ENCODE measurements at regions not wholly inside any gene's neighbourhood (a gene's known extent, or its start where the extent isn't known, plus 50 kb on each side); places are given as distances from the start of the nearest gene placed in this dataset.
"Not testable (repeated sequence)": the region's sequence is repeated elsewhere in the genome, so short reads cannot be mapped to it uniquely, and the experiment has no call there.

GRCh38 chr19:28736528-28736927 lies 476.4 kb downstream of the UQCRFS1 start:
- intact Hi-C loops (cut with DNase I), result loop anchor here (5.0 kb wide), 2 partner anchors 141 to 526 kb away; no protein-coding TSS in a partner anchor
- ATAC-seq, result no peak

DNA sequence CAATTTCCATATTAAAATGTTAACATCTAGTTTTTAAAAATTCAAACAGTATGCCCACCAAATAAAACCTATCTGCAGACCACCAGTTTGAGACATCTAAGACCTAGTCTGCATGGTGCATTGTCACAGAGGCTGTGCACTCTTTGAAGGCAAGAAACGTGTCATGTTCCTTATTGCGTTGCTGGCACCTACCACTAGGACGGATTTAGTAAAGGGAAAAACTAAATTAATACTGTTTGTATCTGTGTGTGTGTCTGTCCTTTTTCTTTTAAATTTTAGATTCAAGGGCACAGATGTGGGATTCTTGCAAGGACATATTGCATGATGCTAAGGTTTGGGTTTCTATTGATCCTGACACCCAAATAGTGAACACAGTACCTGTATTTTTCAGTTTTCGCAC lies 481.4 kb downstream of the UQCRFS1 start:
- ATAC-seq (no peak), DNase-seq (no peak)
- intact Hi-C loops (cut with DNase I), result no loop called here

More at GRCh38 chr19:28736528-28736927, 476.4 kb downstream of the UQCRFS1 start:
- DNase-seq, result no peak

GRCh38 chr19:28730791-28731512 lies 482.0 kb downstream of the UQCRFS1 start:
- intact Hi-C loops (cut with DNase I), result no loop called here
- ATAC-seq (no peak), DNase-seq (no peak)

GRCh38 chr19:28727480-28728159 lies 485.3 kb downstream of the UQCRFS1 start:
- ATAC-seq, result peak in 1 of 2 donors; percentile 65
- intact Hi-C loops (cut with DNase I), result no loop called here
- DNase-seq, result peak; percentile 26

- intact Hi-C loops (cut with DNase I), result no loop called here
- no peak for DNase-seq
- ATAC-seq, result no peak
Measured at GRCh38 chr19:28726533-28727479, 486.1 kb downstream of the UQCRFS1 start.

- intact Hi-C loops (cut with DNase I), result no loop called here
- ATAC-seq (no peak), DNase-seq (no peak)
Measured at GRCh38 chr19:28718909-28719308, 494.0 kb downstream of the UQCRFS1 start.

- DNase-seq (no peak), ATAC-seq (no peak)
- intact Hi-C loops (cut with DNase I), result no loop called here
Measured at GRCh38 chr19:28715157-28715556, 497.8 kb downstream of the UQCRFS1 start.

- ATAC-seq (no peak), DNase-seq (no peak)
- intact Hi-C loops (cut with DNase I), result loop anchor here (2.0 to 5.0 kb wide), 3 partner anchors 244 to 739 kb away; no protein-coding TSS in a partner anchor
Measured at GRCh38 chr19:28711411-28711810, 501.5 kb downstream of the UQCRFS1 start.

DNA sequence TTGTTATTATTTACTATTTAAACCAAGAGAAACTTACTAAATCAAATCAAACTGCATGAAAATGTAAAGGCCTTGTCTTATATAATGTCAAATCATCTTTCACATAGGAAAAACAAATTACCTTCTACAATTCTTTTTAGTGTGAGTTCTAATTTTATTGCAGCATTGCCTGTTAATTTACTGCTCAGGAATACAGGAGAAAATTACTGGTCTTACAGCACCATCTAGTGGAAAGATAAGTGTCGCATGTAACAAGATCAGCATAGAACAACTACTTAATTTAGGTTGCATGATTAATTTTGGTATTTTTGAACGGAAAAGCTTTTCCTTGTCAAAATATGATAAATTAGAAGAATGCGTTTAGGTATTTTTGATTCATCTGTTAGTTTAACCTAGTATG lies 502.7 kb downstream of the UQCRFS1 start:
- DNase-seq (no peak), ATAC-seq (no peak)
- intact Hi-C loops (cut with DNase I), result loop anchor here (2.0 to 5.0 kb wide), 3 partner anchors 243 to 738 kb away; no protein-coding TSS in a partner anchor

DNA sequence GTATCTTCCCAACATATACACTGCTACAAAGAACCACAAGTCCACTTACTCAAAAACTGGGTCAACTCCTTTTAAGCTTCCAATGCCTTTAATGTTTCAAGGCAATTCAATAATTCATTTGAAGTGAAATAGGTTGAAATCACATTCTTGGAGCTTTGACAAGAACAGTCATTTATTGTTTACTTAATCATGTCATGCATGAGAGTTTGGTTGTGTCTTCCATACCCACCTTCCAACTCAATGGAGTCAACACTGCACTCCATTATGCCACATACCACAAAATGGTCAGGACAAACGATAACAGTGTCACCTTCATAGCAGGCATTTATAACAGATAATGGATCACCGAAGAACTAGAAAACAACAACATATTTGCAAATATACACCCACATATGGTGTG lies 506.3 kb downstream of the UQCRFS1 start:
- ATAC-seq (no peak), DNase-seq (no peak)
- intact Hi-C loops (cut with DNase I), result no loop called here

GRCh38 chr19:28705008-28705407 lies 507.9 kb downstream of the UQCRFS1 start:
- intact Hi-C loops (cut with DNase I), result no loop called here
- DNase-seq (no peak), ATAC-seq (peak in 1 of 2 donors; percentile 56)

DNA sequence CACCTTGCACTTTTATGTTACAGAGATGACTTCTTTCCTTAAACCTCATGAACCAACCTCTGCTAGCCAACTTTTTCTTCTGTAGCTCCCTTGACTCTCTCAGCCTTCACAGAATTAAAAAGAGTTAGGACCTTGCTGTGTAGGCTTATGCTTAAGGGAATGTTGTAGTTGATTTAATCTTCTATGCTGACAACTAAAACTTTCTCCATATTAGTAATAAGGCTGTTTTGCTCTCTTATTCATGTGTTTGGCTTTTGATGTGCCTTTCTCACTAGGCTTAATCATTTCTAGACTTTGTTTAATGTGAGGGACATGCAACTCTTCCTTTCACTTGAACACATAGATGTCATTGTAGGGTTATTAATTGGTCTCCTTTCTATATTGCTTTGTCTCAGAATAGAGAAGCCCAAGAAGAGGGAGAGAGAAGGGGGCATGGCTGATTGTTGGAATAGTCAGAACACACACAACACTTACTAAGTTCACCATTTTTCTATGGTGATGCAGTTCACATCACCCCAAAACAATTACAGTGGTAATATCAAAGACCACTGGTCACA lies 509.5 kb downstream of the UQCRFS1 start:
- ATAC-seq (no peak), DNase-seq (no peak)
- intact Hi-C loops (cut with DNase I), result no loop called here

- intact Hi-C loops (cut with DNase I), result no loop called here
- no peak for ATAC-seq
- DNase-seq, result no peak
Measured at GRCh38 chr19:28701491-28701890, 511.5 kb downstream of the UQCRFS1 start.

- intact Hi-C loops (cut with DNase I), result no loop called here
- DNase-seq (no peak), ATAC-seq (no peak)
Measured at GRCh38 chr19:28700176-28700575, 512.8 kb downstream of the UQCRFS1 start.

GRCh38 chr19:28697308-28697707 lies 515.6 kb downstream of the UQCRFS1 start:
- DNase-seq (no peak), ATAC-seq (no peak)
- intact Hi-C loops (cut with DNase I), result no loop called here

GRCh38 chr19:28694812-28695211 lies 518.1 kb downstream of the UQCRFS1 start:
- no peak for DNase-seq
- no peak for ATAC-seq
- intact Hi-C loops (cut with DNase I), result no loop called here

GRCh38 chr19:28691683-28692082 lies 521.3 kb downstream of the UQCRFS1 start:
- intact Hi-C loops (cut with DNase I), result no loop called here
- DNase-seq (no peak), ATAC-seq (no peak)

- DNase-seq; intact Hi-C loops (cut with DNase I); ATAC-seq: not testable (repeated sequence)
Measured at GRCh38 chr19:28689464-28689863, 523.5 kb downstream of the UQCRFS1 start.

- ATAC-seq (no peak), DNase-seq (no peak)
- intact Hi-C loops (cut with DNase I), result no loop called here
Measured at GRCh38 chr19:28687296-28687695, 525.7 kb downstream of the UQCRFS1 start.
